Ramos (cell line): ENCODE measurements at regions not wholly inside any gene's neighbourhood (a gene's known extent, or its start where the extent isn't known, plus 50 kb on each side); places are given as distances from the start of the nearest gene placed in this dataset.

Experiments used
- in situ Hi-C: fragments of 300-500 bp; cut with MboI; formaldehyde crosslinking; loops from one replicate; pipeline ENCODE4 v1.14.3; 2022; ENCODE audit warnings: low sequenced_read_pairs; ENCODE audit not compliant: unreplicated experiment

DNA sequence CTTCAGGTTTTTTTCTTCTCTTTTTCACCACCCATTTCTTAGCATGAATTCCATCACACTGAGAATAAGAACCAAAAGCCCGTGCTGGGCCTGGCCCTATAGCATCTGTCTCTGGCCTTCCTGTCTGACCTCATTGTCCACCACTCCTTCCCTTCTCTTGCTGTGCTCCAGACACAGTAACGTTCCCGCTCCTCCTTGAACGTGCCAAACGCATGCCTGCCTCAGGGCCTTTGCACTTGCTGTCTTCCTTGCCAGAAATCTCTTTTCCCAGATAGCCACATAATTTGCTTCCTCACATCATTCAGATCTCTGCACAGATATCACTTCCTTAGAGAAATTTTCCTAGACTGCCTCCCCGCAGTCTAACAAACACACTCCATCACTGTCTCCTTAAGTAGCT is 119.6 kb upstream of the CPSF6 start:
- in situ Hi-C loops = no loop called here

DNA sequence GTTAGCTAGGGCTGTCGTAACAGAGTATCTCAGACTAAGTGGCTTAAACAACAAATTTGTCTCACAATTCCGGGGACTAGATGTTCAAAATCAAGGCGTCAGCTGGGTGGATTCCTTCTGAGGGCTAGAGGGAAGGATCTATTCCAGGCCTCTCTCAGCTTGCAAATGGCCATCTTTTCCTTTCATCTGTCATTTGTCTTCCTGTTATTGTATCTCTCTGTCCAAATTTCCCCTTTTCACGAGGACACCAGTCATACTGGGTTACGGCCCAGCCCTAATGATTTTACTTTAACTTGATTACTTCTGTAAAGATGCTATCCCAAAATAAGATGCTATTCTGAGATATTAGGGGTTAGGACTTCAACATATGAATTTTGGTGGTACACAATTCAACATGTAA is 119.0 kb upstream of the CPSF6 start:
- in situ Hi-C loops = no loop called here

DNA sequence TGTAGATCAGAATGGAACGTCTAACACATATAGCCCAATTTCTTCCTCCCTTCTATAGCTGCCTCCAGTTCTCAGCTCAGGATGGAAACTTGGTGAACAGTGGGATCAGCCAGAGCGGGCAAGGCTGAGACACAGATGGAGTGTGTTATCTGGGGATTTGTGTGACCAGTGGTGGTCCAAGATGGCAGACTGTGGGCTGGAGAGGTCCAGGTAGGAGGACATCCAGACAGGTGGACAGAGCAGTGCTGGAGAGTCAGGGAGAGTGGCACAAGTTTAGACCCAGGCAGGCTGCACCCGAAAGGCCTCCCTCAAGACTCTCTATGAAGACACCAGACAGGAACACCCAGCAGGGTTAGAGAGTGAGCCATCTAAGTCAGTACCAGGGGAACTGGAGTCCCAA is 116.1 kb upstream of the CPSF6 start:
- in situ Hi-C loops = no loop called here

DNA sequence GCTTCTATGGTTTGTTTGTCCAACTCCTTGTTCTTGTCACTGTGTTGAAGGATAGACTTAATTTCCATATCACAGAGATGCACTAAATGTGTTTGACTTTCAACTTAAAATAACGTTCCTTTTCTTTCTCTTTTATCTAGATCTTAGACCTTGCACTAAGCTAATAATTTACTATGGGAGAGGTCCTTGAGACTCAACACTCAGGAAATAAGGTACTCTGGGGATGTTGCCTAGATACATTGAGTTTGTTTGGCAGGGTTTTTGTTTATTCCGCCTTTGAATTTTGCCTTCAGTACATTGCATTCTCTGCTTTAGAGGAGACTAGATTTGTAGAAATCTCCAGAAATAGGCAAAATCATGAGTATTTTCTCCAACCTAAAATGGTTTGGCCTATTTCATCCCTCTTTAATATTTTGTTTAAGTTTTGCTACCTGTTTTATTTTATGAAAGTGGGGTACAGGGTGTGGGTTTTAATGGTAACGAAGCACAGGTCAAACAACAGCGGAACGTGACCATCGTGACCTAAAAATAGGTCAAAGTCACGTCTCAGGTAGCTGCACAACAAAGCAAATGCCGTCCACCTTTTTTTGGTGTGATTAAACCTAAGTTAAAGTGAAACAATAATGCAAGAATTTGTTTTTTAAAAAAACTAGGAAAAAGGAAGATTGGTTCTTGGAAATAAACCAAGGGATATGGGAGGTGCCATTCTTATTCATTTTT is 115.3 kb upstream of the CPSF6 start:
- in situ Hi-C loops = no loop called here

DNA sequence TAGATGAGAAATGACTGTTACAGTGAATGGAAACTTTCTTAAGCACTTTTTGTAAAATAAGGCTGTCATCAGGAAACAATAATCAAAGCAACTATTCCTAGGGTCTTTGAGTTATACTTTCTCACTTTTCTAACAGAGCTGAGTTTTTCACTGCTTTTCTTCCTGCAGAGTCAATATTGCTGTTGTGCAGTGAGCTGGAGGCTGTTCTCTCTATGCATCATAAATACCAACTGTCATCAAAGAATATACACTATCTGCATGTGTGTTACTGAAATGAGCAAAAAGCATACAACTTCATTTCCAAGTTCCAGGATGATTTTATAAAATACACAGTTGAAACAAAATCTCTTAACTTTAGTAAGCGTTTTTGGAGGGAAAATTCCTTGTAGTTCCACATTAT is 110.4 kb upstream of the CPSF6 start:
- in situ Hi-C loops = no loop called here

DNA sequence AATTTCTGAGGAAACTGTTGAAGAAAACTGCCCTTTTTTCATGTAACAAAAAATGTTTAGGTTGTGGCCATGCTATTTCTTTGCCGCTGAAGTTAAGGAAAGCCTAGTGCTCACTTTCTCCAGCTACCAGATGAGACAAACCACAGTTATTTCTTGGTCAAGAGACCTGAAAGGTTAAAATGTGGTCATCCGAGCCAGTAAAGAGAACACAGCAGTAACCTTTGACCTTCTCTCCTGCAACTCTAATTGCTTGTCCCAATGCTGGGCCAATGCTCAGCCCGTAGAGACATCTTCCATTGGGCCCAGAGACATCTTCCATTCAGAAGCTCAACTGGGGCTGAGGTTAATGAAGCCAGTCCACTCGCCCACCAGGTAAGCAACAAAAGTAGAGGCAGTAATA is 109.8 kb upstream of the CPSF6 start:
- in situ Hi-C loops = no loop called here

DNA sequence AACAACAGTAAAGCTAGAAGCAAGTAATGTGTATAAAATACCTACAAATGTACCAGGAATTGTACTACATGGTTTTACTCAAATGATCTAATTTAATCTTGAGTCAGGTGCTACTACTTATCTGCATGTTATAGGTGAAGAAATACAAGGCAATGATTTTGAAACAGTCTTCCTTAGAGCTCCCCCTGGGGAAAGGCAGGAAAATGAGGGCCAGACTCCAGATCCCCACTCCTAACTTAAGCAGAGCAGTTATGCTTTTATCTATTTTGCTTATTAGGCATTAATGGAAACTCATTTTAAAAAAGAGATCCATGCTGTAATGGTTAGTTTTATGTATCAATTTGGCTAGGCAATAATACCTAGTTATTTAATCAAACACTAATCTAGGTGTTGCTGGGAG is 109.3 kb upstream of the CPSF6 start:
- in situ Hi-C loops = no loop called here

DNA sequence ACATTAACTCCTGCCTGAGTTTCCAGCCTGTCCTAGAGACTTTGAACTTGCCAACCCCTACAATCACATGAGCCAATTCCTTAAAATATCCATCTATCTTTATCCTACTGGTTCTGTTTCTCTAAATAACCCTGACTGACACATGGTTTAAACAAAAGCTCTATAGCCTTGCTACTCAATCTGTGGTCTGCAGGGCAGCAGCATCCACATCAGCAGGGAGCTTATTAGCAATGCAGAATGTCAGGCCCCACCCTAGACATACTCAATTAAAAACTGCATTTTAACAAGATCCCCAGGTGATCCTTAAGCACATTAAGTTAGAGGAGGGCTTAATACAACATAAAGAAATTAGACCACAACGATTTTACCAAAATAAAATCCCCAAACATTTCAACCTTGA is 108.3 kb upstream of the CPSF6 start:
- in situ Hi-C loops = no loop called here

DNA sequence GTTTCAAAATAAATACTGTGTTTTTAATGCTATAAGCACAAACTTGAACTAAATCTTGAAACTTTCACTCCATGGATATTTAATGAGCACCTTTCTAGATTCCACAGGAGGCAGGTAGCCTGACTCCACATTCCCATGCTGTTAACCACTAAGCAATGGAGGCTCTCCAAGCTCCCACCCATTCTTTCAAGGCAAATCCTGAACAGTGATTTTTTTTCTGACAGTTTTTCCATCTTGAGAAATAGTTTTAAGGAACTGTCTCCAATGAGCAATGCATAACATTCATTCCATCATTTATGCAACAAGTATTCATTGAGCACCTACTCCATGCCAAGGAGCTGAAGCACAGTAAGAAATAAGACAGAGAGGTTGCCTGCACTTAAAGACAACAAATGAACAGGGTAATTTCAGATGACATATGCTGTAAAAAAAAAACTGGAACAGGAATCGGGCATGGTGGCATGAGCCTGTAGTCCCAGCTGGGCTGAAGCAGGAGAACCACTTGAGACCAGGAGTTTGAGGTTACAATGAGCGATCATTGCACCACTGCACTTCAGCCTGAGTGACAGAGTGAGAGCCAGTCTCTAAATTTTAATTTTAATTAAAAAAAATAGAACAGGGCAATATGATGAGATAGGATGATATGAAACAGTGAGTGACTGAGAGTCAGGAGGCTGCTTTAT is 102.3 kb upstream of the CPSF6 start:
- in situ Hi-C loops = no loop called here

DNA sequence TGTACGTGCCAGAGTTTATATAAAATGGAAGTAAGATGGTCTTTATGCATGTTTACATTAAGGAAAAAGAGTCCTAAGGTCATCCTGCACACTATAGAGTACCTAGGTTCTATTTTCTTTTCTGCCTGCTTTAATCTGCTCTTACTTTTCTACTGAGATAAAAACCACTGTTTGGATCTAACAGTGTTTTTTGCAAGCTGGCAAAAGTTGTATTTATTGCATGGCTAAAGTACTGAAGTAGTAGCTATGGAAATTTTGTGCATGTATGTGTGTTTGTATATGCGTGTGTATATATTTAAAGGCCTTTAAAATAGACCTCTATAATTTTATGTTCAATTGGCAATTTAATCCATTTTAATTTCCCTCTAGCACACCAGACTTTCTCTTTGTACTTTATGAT is 98.3 kb upstream of the CPSF6 start:
- in situ Hi-C loops = no loop called here

DNA sequence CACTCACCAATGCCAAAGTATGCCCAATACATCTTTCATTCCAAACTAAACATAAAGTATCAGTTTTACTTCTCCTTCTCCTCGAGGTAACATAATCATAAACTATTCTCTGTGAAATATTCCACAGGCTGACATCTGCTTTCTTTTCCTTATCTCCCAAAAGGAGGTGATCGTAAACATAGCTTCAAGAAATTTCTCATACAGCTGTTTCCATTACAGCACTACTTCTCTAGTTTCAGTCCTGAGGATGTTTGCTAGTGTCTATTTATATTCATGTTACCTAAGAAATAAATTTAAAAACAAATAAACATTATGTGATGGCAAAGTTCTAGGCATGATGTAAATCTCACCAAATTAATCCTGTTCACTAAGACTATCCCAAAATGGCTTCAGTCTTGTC is 90.1 kb upstream of the CPSF6 start:
- in situ Hi-C loops = no loop called here

DNA sequence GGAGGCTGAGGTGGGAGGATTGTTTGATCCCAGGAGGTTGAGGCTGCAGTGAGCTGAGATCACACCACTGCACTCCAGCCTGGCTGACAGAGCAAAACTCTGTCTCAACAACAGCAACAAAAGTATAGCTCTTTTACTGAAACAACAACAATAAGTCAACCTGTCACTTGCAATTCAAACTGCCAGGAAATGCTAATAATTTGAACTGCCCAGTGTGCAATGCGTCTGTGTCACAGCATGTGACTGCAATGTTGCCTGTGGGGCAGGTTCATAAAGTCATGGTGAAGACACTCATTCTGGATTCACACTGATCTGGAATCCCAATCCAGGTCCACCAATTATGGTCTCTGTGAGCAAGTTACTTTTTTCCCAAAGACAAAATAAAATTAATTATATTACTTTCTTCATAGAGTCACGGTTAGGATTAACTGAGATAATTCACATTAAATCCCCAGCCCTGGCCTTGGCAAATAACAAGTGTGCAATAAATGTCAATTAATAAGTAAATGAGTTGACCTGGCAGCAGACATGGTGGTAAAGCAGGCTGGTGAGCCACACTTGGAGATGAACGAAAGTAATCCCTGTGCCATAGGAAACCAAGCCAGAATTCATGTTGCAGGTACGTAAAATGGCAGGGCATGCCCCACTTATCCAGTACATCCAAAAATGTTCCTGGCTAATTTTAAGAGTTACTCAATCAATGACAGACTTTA is 89.1 kb upstream of the CPSF6 start:
- in situ Hi-C loops = no loop called here

DNA sequence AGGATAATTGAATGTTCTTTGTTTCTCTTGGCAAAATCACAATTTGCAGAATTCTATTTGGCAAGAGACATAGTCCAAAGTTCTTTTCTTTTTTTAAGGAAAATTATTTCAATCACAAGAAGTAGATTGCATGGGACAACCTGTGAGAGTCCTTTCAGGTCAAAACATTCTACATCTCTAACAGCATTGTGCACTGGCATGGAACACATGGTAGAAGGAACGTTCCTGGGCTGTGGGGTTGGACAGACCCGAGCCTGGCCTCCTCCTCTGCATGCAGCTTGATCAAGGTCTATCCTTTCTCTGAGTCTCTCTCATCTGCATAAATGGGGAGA is 88.6 kb upstream of the CPSF6 start:
- in situ Hi-C loops = no loop called here

DNA sequence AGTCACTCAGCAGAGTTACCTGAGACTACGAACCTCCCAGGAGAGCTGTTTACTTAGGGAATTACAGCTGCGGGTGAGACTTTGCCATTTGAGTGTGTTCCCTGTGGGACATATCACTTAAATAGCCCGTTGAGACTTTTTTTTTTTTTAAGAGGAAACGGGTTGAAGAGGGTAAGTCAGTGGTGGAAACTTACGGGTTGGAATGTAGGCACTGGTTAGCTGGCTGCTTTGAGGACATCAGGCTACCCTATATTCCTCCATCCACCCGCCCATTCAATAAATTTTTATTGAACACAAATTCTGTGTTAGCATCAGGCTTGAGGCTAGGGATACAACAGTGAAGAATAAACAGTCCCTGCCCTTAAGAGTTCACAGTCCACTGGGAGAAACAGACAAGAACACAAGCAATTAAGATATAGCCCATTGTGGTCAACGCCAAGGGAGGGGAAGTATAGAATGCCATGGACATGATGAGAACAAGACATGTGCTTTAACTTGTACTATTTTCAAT is 88.1 kb upstream of the CPSF6 start:
- in situ Hi-C loops = no loop called here

DNA sequence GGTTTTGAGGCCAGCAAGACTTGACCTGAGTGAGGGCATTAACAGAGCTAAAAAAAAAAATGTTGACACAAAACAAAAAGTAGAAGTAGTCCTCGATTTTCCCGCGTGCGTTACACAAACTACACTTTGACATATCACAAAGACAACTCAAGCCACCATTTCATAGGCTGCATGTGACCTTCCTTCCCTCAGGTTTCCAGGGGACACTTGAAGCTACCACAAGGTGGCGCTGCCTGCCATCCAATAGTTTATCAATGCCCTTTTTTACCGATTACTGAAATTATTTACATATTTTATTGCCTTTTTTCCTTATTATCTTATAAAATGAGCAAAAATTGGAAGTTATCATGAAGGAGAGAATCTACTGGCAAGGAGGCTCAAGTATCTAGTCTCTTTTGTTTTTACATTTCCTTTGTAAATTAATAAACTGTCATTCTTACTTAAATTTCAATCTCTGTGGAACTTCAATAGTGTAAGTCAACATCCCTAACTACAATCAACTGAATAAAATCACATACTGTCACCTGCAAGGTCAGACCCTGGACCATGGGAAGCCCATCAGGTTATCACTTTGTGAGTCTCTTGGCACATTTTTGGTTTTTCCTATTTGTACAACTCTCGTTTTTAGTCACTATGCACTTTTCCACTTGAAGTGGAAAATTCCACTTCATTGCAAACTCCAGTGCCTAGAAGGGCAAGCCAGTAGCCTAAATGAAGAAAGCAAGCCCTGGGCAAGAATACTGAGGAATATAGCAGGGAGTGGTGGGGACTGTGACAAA is 84.6 kb upstream of the CPSF6 start:
- in situ Hi-C loops = no loop called here

DNA sequence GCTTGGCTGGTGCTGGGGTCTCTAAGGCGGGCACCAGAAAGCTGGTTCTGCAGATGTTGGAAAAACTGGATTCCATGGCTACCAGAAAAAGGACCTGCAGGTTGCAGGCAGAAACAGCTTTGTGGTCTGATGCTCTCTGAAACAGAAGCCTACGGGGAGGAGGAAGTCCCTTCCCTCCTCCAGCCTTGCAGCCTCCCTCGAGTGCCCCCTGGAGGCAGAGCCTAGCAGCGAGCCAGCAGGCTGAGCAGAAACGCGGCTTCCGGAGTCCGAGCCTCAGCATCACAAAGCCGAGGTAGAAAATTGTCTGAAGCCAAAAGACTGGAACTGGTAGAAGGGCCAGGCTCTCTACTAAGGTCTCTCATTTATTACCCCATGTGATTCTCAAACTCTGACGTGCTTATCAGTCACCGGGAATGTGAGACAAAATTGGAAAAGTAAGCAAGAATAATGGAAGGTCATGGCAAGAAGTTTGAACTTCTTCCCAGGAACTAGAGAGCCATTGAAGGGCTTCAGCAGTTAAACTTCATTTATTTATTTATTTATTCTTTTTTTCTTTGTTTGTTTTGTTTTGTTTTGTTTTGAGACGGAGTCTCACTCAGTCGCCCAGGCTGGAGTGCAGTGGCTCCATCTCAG is 82.2 kb upstream of the CPSF6 start:
- in situ Hi-C loops = no loop called here

DNA sequence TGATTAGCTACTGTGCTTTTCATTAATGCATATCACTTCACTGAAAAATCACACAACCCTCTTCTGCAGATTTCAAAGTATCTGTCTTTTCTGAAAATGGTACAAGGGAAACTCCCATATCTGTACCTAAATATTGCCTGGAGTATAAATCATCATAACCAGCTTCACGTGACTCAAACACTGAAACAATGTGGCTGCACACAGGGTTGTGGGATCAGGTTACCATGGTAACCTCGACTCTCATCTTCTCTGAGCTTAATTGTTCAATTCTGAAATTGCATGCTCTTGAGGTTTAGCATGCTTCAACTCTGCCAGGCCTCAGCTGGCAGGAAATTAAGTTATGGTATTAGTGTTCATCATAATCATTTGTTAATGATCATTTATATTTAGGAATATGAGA is 77.5 kb upstream of the CPSF6 start:
- in situ Hi-C loops = no loop called here

DNA sequence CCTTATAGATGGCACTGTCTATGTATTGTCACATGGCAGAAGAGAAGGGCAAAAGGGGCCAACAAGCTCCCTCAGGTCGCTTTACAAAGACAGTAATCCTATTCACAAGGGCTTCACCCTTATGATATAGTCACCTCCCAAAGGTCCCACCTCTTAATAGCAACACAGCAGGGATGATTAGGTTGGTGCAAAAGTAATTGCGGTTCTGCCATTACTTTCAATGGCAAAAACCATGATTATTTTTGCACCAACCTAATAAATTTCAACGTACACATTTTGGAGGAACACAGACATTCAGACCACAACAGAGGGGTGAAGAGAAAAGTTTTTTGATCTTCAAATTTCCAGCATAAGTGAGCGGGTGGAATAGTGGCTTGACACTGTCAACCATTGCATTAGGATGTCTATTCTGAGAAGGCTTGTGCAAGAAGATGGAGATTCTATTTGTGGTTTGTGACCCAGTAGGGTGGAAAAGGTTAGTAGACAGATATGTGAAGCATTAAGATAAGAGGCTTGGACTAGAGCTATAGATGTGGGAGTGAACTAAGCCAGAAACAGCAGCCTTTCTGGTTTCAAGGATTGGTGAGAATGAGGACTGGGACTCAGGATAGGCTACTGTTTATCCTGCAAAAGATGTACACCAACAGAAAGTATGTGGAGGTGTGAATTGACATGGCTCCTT is 75.5 kb upstream of the CPSF6 start:
- in situ Hi-C loops = no loop called here

DNA sequence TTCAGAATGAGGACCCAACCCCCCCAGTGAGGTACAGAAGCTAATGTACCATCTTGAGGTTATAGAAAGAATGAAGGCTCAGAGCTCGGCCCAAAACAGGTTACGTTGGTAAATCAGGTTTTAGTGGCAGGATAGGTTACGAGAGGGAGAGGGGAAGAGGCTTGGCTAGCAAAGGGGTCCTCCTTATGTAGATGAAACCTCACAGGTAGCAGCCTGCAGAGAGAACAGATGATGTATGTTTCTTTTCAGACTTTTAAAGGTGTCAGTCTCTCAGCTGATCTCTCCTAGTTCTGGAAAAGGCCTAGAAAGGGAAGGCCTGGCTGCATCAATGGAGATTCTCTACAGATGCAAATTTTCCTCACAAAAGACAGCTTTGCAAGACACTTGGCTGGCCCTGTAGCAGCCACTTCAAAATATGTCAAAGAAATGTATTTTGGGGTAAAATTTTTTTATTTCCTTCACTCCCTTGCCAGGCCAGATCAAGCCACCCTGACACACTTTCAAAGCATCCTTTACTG is 71.7 kb upstream of the CPSF6 start:
- in situ Hi-C loops = no loop called here

DNA sequence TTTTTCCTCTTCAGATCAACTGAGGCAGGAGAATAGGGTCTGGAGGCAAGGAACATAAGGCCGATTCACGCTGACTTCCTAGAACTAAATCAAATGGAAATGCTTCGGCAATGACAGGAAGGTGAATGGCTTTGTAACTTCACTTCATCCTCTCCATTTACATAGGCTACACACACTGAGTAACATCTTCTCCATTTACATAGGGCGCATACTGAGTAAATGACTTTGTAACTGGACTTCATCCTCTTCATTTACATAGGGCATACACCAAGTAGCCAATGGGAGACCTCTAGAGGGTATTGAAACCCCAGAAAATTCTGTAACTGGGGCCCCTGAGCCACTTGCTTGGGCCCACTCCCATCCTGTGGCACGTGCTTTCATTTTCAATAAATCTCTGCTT is 71.0 kb upstream of the CPSF6 start:
- in situ Hi-C loops = no loop called here
